ENCODE measurements at regions not wholly inside any gene's neighbourhood (a gene's known extent, or its start where the extent isn't known, plus 50 kb on each side); places are given as distances from the start of the nearest gene placed in this dataset.

- no peak for TF ChIP-seq CTCF (IDR thresholded peaks at IDR 0.05; ENCODE audit: low read length)
- no peak for TF ChIP-seq EZH2 (IDR thresholded peaks at IDR 0.05; ENCODE audit: borderline replicate concordance, low read length)
Observed at GRCh38 chr9:30718483-30718882, 1666.0 kb upstream of the ACO1 start.
